Fibroblast of pulmonary artery (primary cell): ENCODE measurements at regions not wholly inside any gene's neighbourhood (a gene's known extent, or its start where the extent isn't known, plus 50 kb on each side); places are given as distances from the start of the nearest gene placed in this dataset.

Source experiments
- DNase-seq: peaks from one replicate; pipeline ENCODE4 v3.0.0-alpha.2; 2010; ENCODE audit warnings: low read depth
- H3K4me3 ChIP-seq: replicated peaks from 2 replicates; pipeline ENCODE4 v1.5.1; 2011; ENCODE audit warnings: low read depth, mild to moderate bottlenecking, control low read depth, low read length, moderate library complexity
- CTCF ChIP-seq: IDR thresholded peaks from 2 replicates; pipeline ENCODE4 v1.5.1; 2011; ENCODE audit warnings: mild to moderate bottlenecking, control low read depth, low read length, inconsistent platforms; ENCODE audit errors: missing control alignments

DNA sequence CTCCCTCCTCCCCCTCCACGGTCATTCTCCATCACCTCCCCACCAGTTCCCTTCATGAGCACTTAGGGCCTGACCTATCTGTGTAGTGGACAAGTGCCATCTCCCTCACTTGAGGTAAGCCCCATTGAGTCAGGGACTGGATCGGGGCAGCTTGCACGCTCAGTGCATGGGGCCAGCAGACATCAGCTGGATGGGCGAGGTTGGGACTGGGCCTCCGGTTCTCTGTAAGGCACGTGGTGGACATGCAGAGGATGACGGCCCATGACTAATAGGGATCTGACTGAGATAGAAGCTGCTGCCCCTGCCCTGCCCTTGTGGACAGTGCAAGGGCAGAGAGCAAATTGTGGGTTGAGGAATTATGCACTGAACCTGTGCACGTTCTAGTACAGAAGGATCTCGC is 120.4 kb upstream of the C1orf174 start:
- TF ChIP-seq CTCF, result no peak
- no peak for DNase-seq
- H3K4me3 ChIP-seq, result no peak overlapping the region

- no peak for TF ChIP-seq CTCF
- H3K4me3 ChIP-seq, result no peak overlapping the region
- no peak for DNase-seq
These were observed 121.3 kb upstream of the C1orf174 start for GRCh38 chr1:4021136-4021973.

DNA sequence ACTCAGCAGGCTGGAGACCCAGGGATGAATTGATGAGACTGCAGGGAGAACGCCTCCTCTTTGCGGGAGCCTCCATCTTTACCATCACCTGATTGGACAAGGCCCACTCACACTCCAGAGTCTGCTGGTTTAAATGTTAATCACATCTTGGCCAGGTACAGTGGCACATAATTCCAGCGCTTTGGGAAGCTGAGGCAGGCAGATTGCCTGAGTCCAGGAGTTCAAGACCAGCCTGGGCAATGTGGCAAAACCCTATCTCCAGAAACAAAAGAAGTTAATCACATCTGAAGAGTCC is 121.8 kb upstream of the C1orf174 start:
- no peak overlapping the region for H3K4me3 ChIP-seq
- TF ChIP-seq CTCF, result no peak
- DNase-seq, result no peak

GRCh38 chr1:4022715-4023114 is 122.6 kb upstream of the C1orf174 start:
- no peak for TF ChIP-seq CTCF
- no peak overlapping the region for H3K4me3 ChIP-seq
- no peak for DNase-seq

GRCh38 chr1:4023678-4024077 is 123.6 kb upstream of the C1orf174 start:
- no peak for DNase-seq
- no peak for TF ChIP-seq CTCF
- H3K4me3 ChIP-seq, result no peak overlapping the region

DNA sequence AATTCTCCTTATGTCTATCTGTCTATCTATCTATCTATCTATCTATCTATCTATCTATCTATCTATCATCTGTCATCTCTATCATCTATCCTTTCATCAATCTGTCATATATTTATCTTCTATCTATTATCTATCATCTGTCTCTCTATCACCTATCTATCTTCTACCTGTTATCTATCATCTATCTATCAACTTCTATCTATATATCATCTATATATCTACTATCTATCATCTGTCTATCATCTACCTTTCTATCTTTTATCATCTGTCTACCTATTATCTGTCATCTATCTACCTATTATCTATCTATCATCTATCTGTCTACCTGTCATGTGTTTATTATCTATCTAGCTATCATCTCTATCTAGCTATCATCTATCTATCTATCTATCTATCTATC is 124.7 kb upstream of the C1orf174 start:
- DNase-seq, result no peak
- no peak for TF ChIP-seq CTCF
- H3K4me3 ChIP-seq, result no peak overlapping the region

DNA sequence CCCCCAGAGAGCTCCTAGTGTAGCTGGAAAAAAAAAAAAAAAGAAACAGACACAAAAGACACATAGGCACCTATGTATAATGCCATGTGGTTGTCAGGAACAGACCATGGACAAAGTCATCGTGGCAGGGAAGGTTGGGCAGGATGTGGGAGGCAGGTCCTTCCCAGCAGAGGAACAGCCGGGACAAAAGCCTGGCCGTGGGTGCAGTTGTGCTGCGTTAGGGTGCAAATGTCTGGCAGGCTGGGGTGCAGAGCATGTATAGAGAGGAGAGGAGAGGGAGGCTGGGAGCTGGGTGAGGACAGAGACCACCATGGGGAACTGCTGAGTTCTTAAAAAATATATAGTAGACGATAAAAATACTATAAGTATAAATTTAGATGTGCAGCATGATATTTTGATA is 125.7 kb upstream of the C1orf174 start:
- DNase-seq, result no peak
- no peak for TF ChIP-seq CTCF
- no peak overlapping the region for H3K4me3 ChIP-seq
